Osteoblast (primary cell): ENCODE measurements at regions not wholly inside any gene's neighbourhood (a gene's known extent, or its start where the extent isn't known, plus 50 kb on each side); places are given as distances from the start of the nearest gene placed in this dataset.

Source experiments
- DNase-seq: peaks from one replicate; pipeline ENCODE4 v3.0.0; 2011; ENCODE audit warnings: low spot score, mixed read lengths; ENCODE audit not compliant: insufficient read length; ENCODE audit errors: missing footprints
- H2AFZ ChIP-seq: 2 replicates; pipeline ENCODE4 v1.6.0; 2011; ENCODE audit warnings: mild to moderate bottlenecking, low read length
- H3K27ac ChIP-seq: 2 replicates; pipeline ENCODE4 v1.5.1; 2011; ENCODE audit warnings: mild to moderate bottlenecking, low read depth, low read length, moderate library complexity
- H3K27me3 ChIP-seq: 2 replicates; pipeline ENCODE4 v1.6.0; 2012; ENCODE audit warnings: mild to moderate bottlenecking, control low read depth, inconsistent platforms, low read length, moderate library complexity; ENCODE audit not compliant: insufficient read depth
- H3K36me3 ChIP-seq: 2 replicates; pipeline ENCODE4 v1.5.1; 2011; ENCODE audit warnings: mild to moderate bottlenecking, low read length, control low read depth, moderate library complexity; ENCODE audit not compliant: insufficient read depth
- H3K4me1 ChIP-seq: 2 replicates; pipeline ENCODE4 v1.5.1; 2011; ENCODE audit warnings: mild to moderate bottlenecking, low read length, control low read depth, moderate library complexity; ENCODE audit not compliant: insufficient read depth
- H3K4me2 ChIP-seq: 2 replicates; pipeline ENCODE4 v1.6.0; 2011; ENCODE audit warnings: mild to moderate bottlenecking, low read length; ENCODE audit not compliant: insufficient read depth
- H3K4me3 ChIP-seq: fragments of 200-600 bp; sonication (generic); 3 replicates; pipeline ENCODE4 v1.5.1; 2012; ENCODE audit warnings: mild to moderate bottlenecking, low read length, inconsistent platforms; ENCODE audit not compliant: insufficient read depth
- H3K79me2 ChIP-seq: 2 replicates; pipeline ENCODE4 v1.6.0; 2012; ENCODE audit warnings: mild to moderate bottlenecking, low read length, control low read depth, inconsistent platforms; ENCODE audit not compliant: insufficient read depth
- H3K9me3 ChIP-seq: 2 replicates; pipeline ENCODE4 v1.5.1; 2011; ENCODE audit warnings: low read depth, low read length, control low read depth
- H4K20me1 ChIP-seq: 2 replicates; pipeline ENCODE4 v1.6.0; 2012; ENCODE audit warnings: mild to moderate bottlenecking, low read length, control low read depth; ENCODE audit not compliant: insufficient read depth
- TF ChIP-seq, protein P1 (sequence below): IDR thresholded peaks from 2 replicates; pipeline ENCODE4 v1.5.1; 2011; ENCODE audit warnings: mild to moderate bottlenecking, low read depth, low read length, moderate library complexity; ENCODE audit errors: extremely low read depth

DNA sequence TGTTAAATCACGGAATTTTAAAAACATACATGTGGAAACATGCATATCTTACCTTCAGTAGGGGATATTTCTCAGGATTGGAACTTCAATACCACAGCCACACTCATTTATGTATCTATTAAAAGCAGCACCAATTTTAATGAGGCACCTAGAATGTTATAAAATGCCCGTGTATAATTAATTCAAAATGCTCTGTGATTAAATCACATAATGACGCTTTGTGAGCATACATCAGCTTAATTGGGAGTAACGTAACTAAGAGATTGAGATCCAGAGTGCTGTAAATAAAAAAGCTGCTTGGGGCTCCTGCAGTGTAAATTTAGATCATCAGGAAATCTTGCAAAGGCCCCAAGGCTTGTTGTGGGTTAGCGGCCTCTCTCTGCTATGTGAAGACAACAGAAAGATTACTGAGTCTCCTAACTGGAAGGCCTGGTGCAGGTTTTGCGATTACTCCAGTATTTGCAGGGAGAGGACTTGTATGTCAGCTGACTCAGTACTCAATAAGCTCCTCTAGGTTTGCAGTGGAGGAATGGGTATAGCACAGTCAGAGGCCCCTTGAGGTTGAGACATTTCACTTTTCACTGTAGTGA, 195.5 kb upstream of the PHYHIPL start:
- no peak overlapping the region for H3K27ac ChIP-seq
- H3K4me3 ChIP-seq, result no peak overlapping the region
- H3K4me2 ChIP-seq, result no peak overlapping the region
- no peaks in the 10 kb centered on the region for H3K9me3 ChIP-seq
- H2AFZ ChIP-seq, result no peak overlapping the region
- DNase-seq, result no peak
- peaks cover 5% of the 10 kb centered on the region for H3K27me3 ChIP-seq
- TF ChIP-seq, protein P1, sequence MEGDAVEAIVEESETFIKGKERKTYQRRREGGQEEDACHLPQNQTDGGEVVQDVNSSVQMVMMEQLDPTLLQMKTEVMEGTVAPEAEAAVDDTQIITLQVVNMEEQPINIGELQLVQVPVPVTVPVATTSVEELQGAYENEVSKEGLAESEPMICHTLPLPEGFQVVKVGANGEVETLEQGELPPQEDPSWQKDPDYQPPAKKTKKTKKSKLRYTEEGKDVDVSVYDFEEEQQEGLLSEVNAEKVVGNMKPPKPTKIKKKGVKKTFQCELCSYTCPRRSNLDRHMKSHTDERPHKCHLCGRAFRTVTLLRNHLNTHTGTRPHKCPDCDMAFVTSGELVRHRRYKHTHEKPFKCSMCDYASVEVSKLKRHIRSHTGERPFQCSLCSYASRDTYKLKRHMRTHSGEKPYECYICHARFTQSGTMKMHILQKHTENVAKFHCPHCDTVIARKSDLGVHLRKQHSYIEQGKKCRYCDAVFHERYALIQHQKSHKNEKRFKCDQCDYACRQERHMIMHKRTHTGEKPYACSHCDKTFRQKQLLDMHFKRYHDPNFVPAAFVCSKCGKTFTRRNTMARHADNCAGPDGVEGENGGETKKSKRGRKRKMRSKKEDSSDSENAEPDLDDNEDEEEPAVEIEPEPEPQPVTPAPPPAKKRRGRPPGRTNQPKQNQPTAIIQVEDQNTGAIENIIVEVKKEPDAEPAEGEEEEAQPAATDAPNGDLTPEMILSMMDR, result no peak
- no peaks in the 10 kb centered on the region for H3K4me1 ChIP-seq
- no peaks in the 10 kb centered on the region for H3K36me3 ChIP-seq
- H4K20me1 ChIP-seq, result no peaks in the 10 kb centered on the region
- no peaks in the 10 kb centered on the region for H3K79me2 ChIP-seq

DNA sequence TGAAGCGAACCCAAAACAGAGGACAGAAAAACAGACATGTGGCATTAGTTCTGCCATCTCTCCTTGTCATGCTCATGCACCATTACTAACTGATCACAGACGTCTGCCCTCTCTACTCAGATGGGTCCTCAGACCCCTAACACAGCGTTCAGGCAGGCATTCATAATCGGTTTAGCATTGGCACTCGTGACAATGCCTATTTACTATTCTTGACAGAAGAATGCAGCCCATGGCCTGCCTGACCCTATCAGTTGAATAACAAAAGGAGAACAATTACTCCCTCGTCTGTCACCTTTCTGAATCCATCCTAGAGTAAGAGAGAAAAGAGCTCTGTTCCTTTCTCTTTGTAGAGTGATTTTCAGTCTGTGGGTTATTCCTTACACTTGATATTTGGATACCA, 194.6 kb upstream of the PHYHIPL start:
- no peaks in the 10 kb centered on the region for H4K20me1 ChIP-seq
- H3K36me3 ChIP-seq, result no peaks in the 10 kb centered on the region
- TF ChIP-seq, protein P1, result no peak
- no peaks in the 10 kb centered on the region for H3K4me1 ChIP-seq
- DNase-seq, result no peak
- no peaks in the 10 kb centered on the region for H3K79me2 ChIP-seq
- no peak overlapping the region for H3K4me3 ChIP-seq
- no peak overlapping the region for H3K4me2 ChIP-seq
- peaks cover 9% of the 10 kb centered on the region for H3K27me3 ChIP-seq
- H3K9me3 ChIP-seq, result no peaks in the 10 kb centered on the region
- no peak overlapping the region for H3K27ac ChIP-seq
- no peak overlapping the region for H2AFZ ChIP-seq

DNA sequence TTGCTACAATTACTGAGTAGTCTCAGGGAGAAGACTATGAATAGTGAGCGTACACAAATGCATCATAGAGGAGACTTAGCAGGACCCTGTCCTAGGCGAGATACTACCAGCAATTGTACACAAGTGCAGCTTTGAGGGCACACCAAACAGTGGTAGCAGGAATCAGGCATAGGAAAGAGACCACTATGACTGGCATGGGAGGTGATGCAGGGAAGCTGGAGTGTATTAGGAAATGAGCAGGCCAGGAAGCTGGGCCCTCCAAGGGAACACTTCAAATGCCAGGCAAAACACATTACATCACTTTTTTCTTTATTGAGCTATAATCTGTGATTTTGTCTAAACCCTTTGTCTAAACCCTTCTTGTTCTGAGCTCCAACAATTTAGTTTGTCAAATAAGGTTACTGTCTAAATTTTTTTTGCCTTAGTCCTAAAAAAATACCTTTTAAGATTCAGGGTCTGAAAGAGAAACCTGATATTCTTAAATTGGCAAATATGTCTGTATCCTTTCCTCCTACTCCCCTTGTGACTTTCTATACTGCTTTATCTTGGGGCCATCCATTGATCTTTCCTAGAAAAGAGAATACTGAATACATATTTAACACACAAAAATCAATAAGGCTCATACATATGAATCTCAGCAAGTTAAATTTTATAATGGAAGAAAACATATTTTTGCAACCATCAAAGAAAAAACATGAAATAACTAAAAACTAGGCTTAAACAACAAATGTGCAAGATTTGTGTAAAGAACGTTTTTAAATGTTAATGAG, 193.8 kb upstream of the PHYHIPL start:
- Histone ChIP-seq H3K9me3 (no peaks in the 10 kb centered on the region), H3K27me3 (peaks cover 9% of the 10 kb centered on the region), H3K36me3 (no peaks in the 10 kb centered on the region), H3K4me1 (no peaks in the 10 kb centered on the region), H3K79me2 (no peaks in the 10 kb centered on the region), H3K4me3 (no peak overlapping the region), H2AFZ (no peak overlapping the region), H3K27ac (no peak overlapping the region), H4K20me1 (no peaks in the 10 kb centered on the region), H3K4me2 (no peak overlapping the region)
- DNase-seq, result no peak
- TF ChIP-seq, protein P1, result no peak

DNA sequence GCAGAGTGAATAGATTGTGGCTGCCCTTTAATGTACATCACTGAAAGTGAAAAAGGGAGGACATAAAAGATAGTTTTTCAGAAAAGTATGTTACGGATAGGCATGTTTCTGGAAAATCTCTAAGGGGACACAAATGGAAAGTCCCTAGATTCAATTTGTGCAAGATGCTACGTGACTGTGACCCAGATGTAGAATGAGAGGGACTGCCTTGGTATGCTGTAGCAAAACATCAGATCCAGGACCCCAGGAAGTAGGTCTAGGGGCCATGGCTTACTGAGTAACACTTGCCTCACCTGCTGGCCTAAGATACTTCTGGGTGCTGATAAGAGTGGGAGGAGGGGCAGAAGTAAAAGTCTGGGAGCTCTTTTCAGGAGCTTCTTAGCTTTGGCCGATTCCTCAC, 191.2 kb upstream of the PHYHIPL start:
- TF ChIP-seq, protein P1, result no peak
- Histone ChIP-seq H3K4me2 (no peak overlapping the region), H3K27me3 (peaks cover 9% of the 10 kb centered on the region), H4K20me1 (no peaks in the 10 kb centered on the region), H2AFZ (no peak overlapping the region), H3K79me2 (no peaks in the 10 kb centered on the region), H3K4me3 (no peak overlapping the region), H3K36me3 (no peaks in the 10 kb centered on the region), H3K4me1 (no peaks in the 10 kb centered on the region), H3K27ac (no peak overlapping the region), H3K9me3 (no peaks in the 10 kb centered on the region)
- DNase-seq, result no peak
